ENCODE measurements at regions not wholly inside any gene's neighbourhood (a gene's known extent, or its start where the extent isn't known, plus 50 kb on each side); places are given as distances from the start of the nearest gene placed in this dataset.

GRCh38 chr10:130824230-130825014, 487.1 kb downstream of the TCERG1L start:
- no peak for TF ChIP-seq GATA3 (IDR thresholded peaks at IDR 0.05; ENCODE audit: low read depth, low read length)
- TF ChIP-seq GATA2 (IDR thresholded peaks at IDR 0.05; ENCODE audit: low read depth, low read length) = no peak

Measured in SH-SY5Y (cell line).